Keratinocyte (primary cell): ENCODE measurements at regions not wholly inside any gene's neighbourhood (a gene's known extent, or its start where the extent isn't known, plus 50 kb on each side); places are given as distances from the start of the nearest gene placed in this dataset.

Source experiments
- CTCF ChIP-seq, 3 experiments: IDR thresholded peaks in 1 of 3; conservative IDR thresholded peaks in 1 of 3; optimal IDR thresholded peaks in 1 of 3; 2 replicates in 2 of 3; 3 replicates in 1 of 3; pipeline versions ENCODE3 to v1.5.1; 2011; ENCODE audit warnings: low read length in 3 of 3, mild to moderate bottlenecking in 3 of 3, moderate library complexity in 2 of 3, control low read depth in 1 of 3, inconsistent platforms in 1 of 3; ENCODE audit not compliant: insufficient read depth in 2 of 3; ENCODE audit errors: extremely low read depth in 1 of 3
- EZH2 ChIP-seq: IDR thresholded peaks from one replicate; pipeline ENCODE4 v1.6.1; 2012; ENCODE audit warnings: inconsistent platforms, mild to moderate bottlenecking, low read length, moderate library complexity

- TF ChIP-seq CTCF (optimal IDR thresholded peaks at IDR 0.05 in 1 of 3, IDR thresholded peaks at IDR 0.05 in 1 of 3, conservative IDR thresholded peaks at IDR 0.05 in 1 of 3; ENCODE audit: extremely low read depth in 1 of 3, insufficient read depth in 2 of 3, low read length in 3 of 3) (no peak), EZH2 (no peak)
These were observed 67.2 kb downstream of the MCFD2 start for GRCh38 chr2:46848447-46848846.
